WTC11 (cell line): ENCODE measurements at regions not wholly inside any gene's neighbourhood (a gene's known extent, or its start where the extent isn't known, plus 50 kb on each side); places are given as distances from the start of the nearest gene placed in this dataset.

Experiments
- ATAC-seq: fragments of 200-7000 bp; cut with Tn5 transposase; 2 replicates; pipeline ENCODE4 v1.10.0; 2021; ENCODE audit warnings: mild to moderate bottlenecking, moderate library complexity
- CTCF ChIA-PET: fragments of 300-600 bp; sonication (Branson Sonifier 250); formaldehyde crosslinking; loops from one replicate; lab custom pipeline; 2021; ENCODE audit warnings: antibody characterized with exemption; lab: Charles Lee
- POLR2A ChIA-PET: fragments of 350-600 bp; sonication (Branson Sonifier 250); formaldehyde crosslinking; loops from one replicate; lab custom pipeline; 2021; ENCODE audit warnings: antibody characterized with exemption; lab: Charles Lee
- DNase-seq: peaks from one replicate; pipeline ENCODE4 v3.0.0; 2021; ENCODE audit warnings: low spot score
- H3K27ac Mint-ChIP-seq: 2 replicates; pipeline ENCODE4 v1.8.0; 2021; ENCODE audit warnings: mixed read lengths
- H3K27me3 Mint-ChIP-seq: 2 replicates; pipeline ENCODE4 v1.8.0; 2021; ENCODE audit warnings: low read depth, mild to moderate bottlenecking, moderate library complexity, mixed read lengths
- H3K36me3 Mint-ChIP-seq: 2 replicates; pipeline ENCODE4 v1.8.0; 2021; ENCODE audit warnings: mixed read lengths
- H3K4me1 Mint-ChIP-seq: 2 replicates; pipeline ENCODE4 v1.8.0; 2022; ENCODE audit warnings: mixed read lengths
- H3K4me3 Mint-ChIP-seq: 2 replicates; pipeline ENCODE4 v1.8.0; 2021; ENCODE audit warnings: mild to moderate bottlenecking, moderate library complexity, mixed read lengths
- H3K9me3 Mint-ChIP-seq: 2 replicates; pipeline ENCODE4 v1.8.0; 2021; ENCODE audit warnings: mixed read lengths
- CREM ChIP-seq: sonication (generic); formaldehyde crosslinking; IDR thresholded peaks from 2 replicates; pipeline ENCODE4 v1.8.1; 2022; ENCODE audit warnings: mild to moderate bottlenecking, missing genetic modification reagents, moderate library complexity
- E2F1 ChIP-seq: sonication (generic); formaldehyde crosslinking; IDR thresholded peaks from 2 replicates; pipeline ENCODE4 v1.8.0; 2022; ENCODE audit warnings: mild to moderate bottlenecking, missing genetic modification reagents
- ETV6 ChIP-seq: sonication (generic); formaldehyde crosslinking; IDR thresholded peaks from 2 replicates; pipeline ENCODE4 v1.8.1; 2022; ENCODE audit warnings: mild to moderate bottlenecking, missing genetic modification reagents
- FOXK1 ChIP-seq: sonication (generic); formaldehyde crosslinking; IDR thresholded peaks from 2 replicates; pipeline ENCODE4 v1.8.0; 2022; ENCODE audit warnings: mild to moderate bottlenecking, moderate library complexity, missing genetic modification reagents
- HMGA2 ChIP-seq: fragments of 250-450 bp; sonication (Bioruptor Pico); IDR thresholded peaks from 2 replicates; pipeline ENCODE4 v1.4.0; 2021; ENCODE audit warnings: mild to moderate bottlenecking, moderate library complexity
- NFYB ChIP-seq: sonication (generic); formaldehyde crosslinking; conservative IDR thresholded peaks from 2 replicates; pipeline ENCODE4 v1.8.0; 2022; ENCODE audit warnings: low read depth, missing genetic modification reagents
- NR3C1 ChIP-seq: sonication (generic); formaldehyde crosslinking; conservative IDR thresholded peaks from 2 replicates; pipeline ENCODE4 v1.8.1; 2023; ENCODE audit warnings: low read depth, mild to moderate bottlenecking, missing genetic modification reagents
- PRRX2 ChIP-seq: fragments of 250-450 bp; sonication (Bioruptor Pico); IDR thresholded peaks from 2 replicates; pipeline ENCODE4 v1.8.0; 2021; ENCODE audit warnings: mild to moderate bottlenecking
- SMAD3 ChIP-seq: sonication (generic); formaldehyde crosslinking; IDR thresholded peaks from 2 replicates; pipeline ENCODE4 v1.8.0; 2022; ENCODE audit warnings: missing genetic modification reagents, mild to moderate bottlenecking, borderline replicate concordance
- SMAD4 ChIP-seq: sonication (generic); formaldehyde crosslinking; IDR thresholded peaks from 2 replicates; pipeline ENCODE4 v1.8.0; 2022; ENCODE audit warnings: mild to moderate bottlenecking, missing genetic modification reagents
- TEAD1 ChIP-seq: sonication (generic); formaldehyde crosslinking; IDR thresholded peaks from 2 replicates; pipeline ENCODE4 v1.8.0; 2022; ENCODE audit warnings: mild to moderate bottlenecking, missing genetic modification reagents
- TP53 ChIP-seq: sonication (generic); formaldehyde crosslinking; IDR thresholded peaks from 2 replicates; pipeline ENCODE4 v1.8.1; 2023; ENCODE audit warnings: mild to moderate bottlenecking, missing genetic modification reagents
- ZBTB21 ChIP-seq: sonication (generic); formaldehyde crosslinking; IDR thresholded peaks from 2 replicates; pipeline ENCODE4 v1.8.1; 2023; ENCODE audit warnings: mild to moderate bottlenecking, missing genetic modification reagents, borderline replicate concordance
- ZBTB43 ChIP-seq: sonication (generic); formaldehyde crosslinking; IDR thresholded peaks from 2 replicates; pipeline ENCODE4 v1.8.1; 2023; ENCODE audit warnings: mild to moderate bottlenecking, missing genetic modification reagents
- ZNF219 ChIP-seq: sonication (generic); formaldehyde crosslinking; IDR thresholded peaks from 2 replicates; pipeline ENCODE4 v1.8.0; 2023; ENCODE audit warnings: missing genetic modification reagents, mild to moderate bottlenecking, borderline replicate concordance
- ZNF396 ChIP-seq: fragments of 250-450 bp; sonication (Bioruptor Pico); IDR thresholded peaks from 2 replicates; pipeline ENCODE4 v1.8.0; 2021; ENCODE audit warnings: mild to moderate bottlenecking, moderate library complexity, borderline replicate concordance
- ZNF512 ChIP-seq: sonication (generic); formaldehyde crosslinking; IDR thresholded peaks from 2 replicates; pipeline ENCODE4 v1.8.1; 2022; ENCODE audit warnings: missing genetic modification reagents, borderline replicate concordance
- TF ChIP-seq, protein P1 (sequence below): sonication (generic); formaldehyde crosslinking; IDR thresholded peaks from 2 replicates; pipeline ENCODE4 v1.8.0; 2023; ENCODE audit warnings: missing genetic modification reagents
- TF ChIP-seq, protein P2 (sequence below): fragments of 250-450 bp; sonication (Bioruptor Pico); IDR thresholded peaks from 2 replicates; pipeline ENCODE4 v2.1.2; 2022; ENCODE audit warnings: mild to moderate bottlenecking, moderate library complexity
- TF ChIP-seq, protein P3 (sequence below): sonication (generic); formaldehyde crosslinking; conservative IDR thresholded peaks from 2 replicates; pipeline ENCODE4 v1.8.1; 2022; ENCODE audit warnings: mild to moderate bottlenecking, missing genetic modification reagents

GRCh38 chr3:101123081-101123480 lies 129.9 kb upstream of the ABI3BP start (continued):
- no peak for TF ChIP-seq HMGA2 (CRISPR knock-in tag)
- no peak for TF ChIP-seq TEAD1 (CRISPR knock-in tag)
- no peak for TF ChIP-seq PRRX2 (CRISPR knock-in tag)
- no peak for TF ChIP-seq SMAD4
- TF ChIP-seq, all 79 proteins: peak for 0

GRCh38 chr3:101122681-101123080 lies 129.5 kb upstream of the ABI3BP start:
- no peaks in the 10 kb centered on the region; the same call in none of the 2 replicates for H3K27me3 Mint-ChIP-seq
- no peaks in the 10 kb centered on the region for H3K36me3 Mint-ChIP-seq
- H3K4me3 Mint-ChIP-seq, result no peak overlapping the region
- TF ChIP-seq E2F1 (CRISPR knock-in tag) (no peak), ETV6 (no peak), FOXK1 (no peak), ZNF396 (no peak), NR3C1 (CRISPR knock-in tag) (no peak), SMAD4 (no peak), TP53 (CRISPR knock-in tag) (no peak), ZNF512 (CRISPR knock-in tag) (no peak)
- TF ChIP-seq, protein P1, sequence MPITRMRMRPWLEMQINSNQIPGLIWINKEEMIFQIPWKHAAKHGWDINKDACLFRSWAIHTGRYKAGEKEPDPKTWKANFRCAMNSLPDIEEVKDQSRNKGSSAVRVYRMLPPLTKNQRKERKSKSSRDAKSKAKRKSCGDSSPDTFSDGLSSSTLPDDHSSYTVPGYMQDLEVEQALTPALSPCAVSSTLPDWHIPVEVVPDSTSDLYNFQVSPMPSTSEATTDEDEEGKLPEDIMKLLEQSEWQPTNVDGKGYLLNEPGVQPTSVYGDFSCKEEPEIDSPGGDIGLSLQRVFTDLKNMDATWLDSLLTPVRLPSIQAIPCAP, result no peak
- TF ChIP-seq, protein P2, sequence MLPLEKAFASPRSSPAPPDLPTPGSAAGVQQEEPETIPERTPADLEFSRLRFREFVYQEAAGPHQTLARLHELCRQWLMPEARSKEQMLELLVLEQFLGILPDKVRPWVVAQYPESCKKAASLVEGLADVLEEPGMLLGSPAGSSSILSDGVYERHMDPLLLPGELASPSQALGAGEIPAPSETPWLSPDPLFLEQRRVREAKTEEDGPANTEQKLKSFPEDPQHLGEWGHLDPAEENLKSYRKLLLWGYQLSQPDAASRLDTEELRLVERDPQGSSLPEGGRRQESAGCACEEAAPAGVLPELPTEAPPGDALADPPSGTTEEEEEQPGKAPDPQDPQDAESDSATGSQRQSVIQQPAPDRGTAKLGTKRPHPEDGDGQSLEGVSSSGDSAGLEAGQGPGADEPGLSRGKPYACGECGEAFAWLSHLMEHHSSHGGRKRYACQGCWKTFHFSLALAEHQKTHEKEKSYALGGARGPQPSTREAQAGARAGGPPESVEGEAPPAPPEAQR, result no peak
- TF ChIP-seq, protein P3, sequence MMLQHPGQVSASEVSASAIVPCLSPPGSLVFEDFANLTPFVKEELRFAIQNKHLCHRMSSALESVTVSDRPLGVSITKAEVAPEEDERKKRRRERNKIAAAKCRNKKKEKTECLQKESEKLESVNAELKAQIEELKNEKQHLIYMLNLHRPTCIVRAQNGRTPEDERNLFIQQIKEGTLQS (CRISPR knock-in tag), result no peak
- H3K27ac Mint-ChIP-seq, result no peak overlapping the region
- POLR2A ChIA-PET, result no interaction called here
- no peak for ATAC-seq
- no peak for DNase-seq
- CTCF ChIA-PET, result no interaction called here
- H3K9me3 Mint-ChIP-seq, result no peaks in the 10 kb centered on the region
- no peaks in the 10 kb centered on the region for H3K4me1 Mint-ChIP-seq

DNA sequence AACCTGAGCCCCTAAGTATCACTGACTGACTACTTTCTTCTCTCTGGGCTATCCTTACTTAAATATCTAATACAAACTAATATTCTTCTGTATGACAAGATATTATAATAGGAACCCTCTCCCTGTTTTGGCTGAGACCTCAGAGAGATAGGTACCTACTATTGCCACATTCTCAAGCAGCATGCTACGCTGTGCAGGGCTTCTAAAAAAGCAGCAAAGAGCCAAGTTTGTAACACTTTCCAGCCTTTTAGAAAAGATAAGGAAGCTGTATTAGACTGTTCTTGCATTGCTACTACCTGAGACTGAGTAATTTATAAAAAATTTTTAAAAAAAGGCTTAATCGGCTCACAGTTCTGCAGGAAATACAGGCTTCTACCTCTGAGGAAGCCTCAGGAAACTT lies 126.8 kb upstream of the ABI3BP start:
- H3K27ac Mint-ChIP-seq, result no peak overlapping the region
- H3K4me1 Mint-ChIP-seq, result no peaks in the 10 kb centered on the region
- no peaks in the 10 kb centered on the region for H3K36me3 Mint-ChIP-seq
- no peaks in the 10 kb centered on the region for H3K9me3 Mint-ChIP-seq
- TF ChIP-seq ZNF219 (CRISPR knock-in tag) (no peak), ZBTB43 (CRISPR knock-in tag) (no peak), ZBTB21 (CRISPR knock-in tag) (no peak), SMAD3 (CRISPR knock-in tag) (no peak), NFYB (no peak), CREM (CRISPR knock-in tag) (no peak)
- H3K4me3 Mint-ChIP-seq, result no peak overlapping the region
- CTCF ChIA-PET, result interaction anchor here (0.8 to 1.6 kb wide), 2 partner anchors 12 to 227 kb away, joined by 4 read pairs; no protein-coding TSS in a partner anchor
- no peak for DNase-seq
- no peaks in the 10 kb centered on the region; the same call in 1 of the 2 replicates for H3K27me3 Mint-ChIP-seq
- ATAC-seq, result no peak
- POLR2A ChIA-PET, result no interaction called here
